Stomach (tissue), 4 donors: ENCODE measurements at regions not wholly inside any gene's neighbourhood (a gene's known extent, or its start where the extent isn't known, plus 50 kb on each side); places are given as distances from the start of the nearest gene placed in this dataset.

Source experiments
- CTCF ChIP-seq, 7 experiments: fragments of 450-650 bp in 4 of 7; fragments of 200-600 bp in 3 of 7; sonication (generic) in 3 of 7; IDR thresholded peaks; one replicate each; pipeline ENCODE4 v1.5.1; 2016 to 2019; ENCODE audit warnings: antibody characterized with exemption in 7 of 7, control low read depth in 2 of 7, mild to moderate bottlenecking in 1 of 7
- EP300 ChIP-seq: sonication (generic); formaldehyde crosslinking; IDR thresholded peaks from one replicate; pipeline ENCODE4 v1.6.1; 2017; ENCODE audit warnings: antibody characterized with exemption

GRCh38 chr19:31701146-31701545 lies 351.9 kb upstream of the TSHZ3 start:
- TF ChIP-seq EP300 (no peak), CTCF (IDR thresholded peaks at IDR 0.05) (no peak)
